T-cell (primary cell): ENCODE measurements at regions not wholly inside any gene's neighbourhood (a gene's known extent, or its start where the extent isn't known, plus 50 kb on each side); places are given as distances from the start of the nearest gene placed in this dataset.
"Not testable (repeated sequence)": the region's sequence is repeated elsewhere in the genome, so short reads cannot be mapped to it uniquely, and the experiment has no call there.

Source experiments
- ATAC-seq, 4 experiments: fragments of 200-7000 bp in 3 of 4; fragments of 150-1000 bp in 1 of 4; cut with Tn5 transposase; replicated peaks in 1 of 4; 1 replicate in 3 of 4; 2 replicates in 1 of 4; pipeline ENCODE4 v1.10.0; 2021; ENCODE audit warnings: moderate library complexity in 3 of 4, mild to moderate bottlenecking in 2 of 4, moderate number of reproducible peaks in 1 of 4
- CTCF ChIA-PET, 2 donors: fragments of 300-600 bp; sonication (Branson Sonifier 250); formaldehyde crosslinking; loops; one replicate each; lab custom pipeline; 2022; ENCODE audit warnings: antibody characterized with exemption in 2 of 2; lab: Charles Lee
- POLR2A ChIA-PET, 2 donors: fragments of 300-600 bp; sonication (Branson Sonifier 250); formaldehyde crosslinking; loops; one replicate each; lab custom pipeline; 2022; ENCODE audit warnings: antibody characterized with exemption in 2 of 2; lab: Charles Lee
- DNase-seq, 35 experiments: peaks; one replicate each; pipeline versions ENCODE4 v3.0.0 to v3.0.0-alpha.2; 2013 to 2023
- H3K27ac ChIP-seq: one replicate; pipeline ENCODE4 v1.5.1; 2013; ENCODE audit warnings: low read length
- H3K27me3 ChIP-seq, 2 experiments: replicated peaks in 1 of 2; 1 replicate in 1 of 2; 2 replicates in 1 of 2; pipeline versions ENCODE4 v1.6.1 to v1.7.0; 2013; ENCODE audit warnings: low read length in 1 of 2, mixed read lengths in 1 of 2; ENCODE audit not compliant: control insufficient read depth in 2 of 2, insufficient read depth in 2 of 2; ENCODE audit errors: extremely low read depth in 1 of 2
- H3K36me3 ChIP-seq, 2 donors: 1 replicate in 1 of 2; 2 replicates in 1 of 2; pipeline versions ENCODE4 v1.6.1 to v1.7.0; 2013; ENCODE audit warnings: low read length in 1 of 2; ENCODE audit not compliant: control insufficient read depth in 2 of 2, insufficient read depth in 1 of 2; ENCODE audit errors: extremely low read depth in 1 of 2
- H3K4me1 ChIP-seq, 2 experiments: 1 replicate in 1 of 2; 2 replicates in 1 of 2; pipeline versions ENCODE4 v1.6.1 to v1.7.0; 2013; ENCODE audit warnings: low read length in 2 of 2, mixed read lengths in 1 of 2; ENCODE audit not compliant: insufficient read depth in 2 of 2, control insufficient read depth in 1 of 2; ENCODE audit errors: extremely low read depth in 1 of 2
- H3K4me3 ChIP-seq, 2 donors: 1 replicate in 1 of 2; 2 replicates in 1 of 2; pipeline versions ENCODE4 v1.5.1 to v1.7.0; 2013; ENCODE audit warnings: mild to moderate bottlenecking in 2 of 2, low read length in 1 of 2, moderate library complexity in 1 of 2; ENCODE audit not compliant: control insufficient read depth in 1 of 2; ENCODE audit errors: extremely low read depth in 1 of 2
- H3K9me3 ChIP-seq: 2 replicates; pipeline ENCODE4 v1.7.0; 2013
- H3K27ac Mint-ChIP-seq, 2 donors: one replicate each; pipeline ENCODE4 v1.8.0; 2020 to 2021; ENCODE audit warnings: mild to moderate bottlenecking in 2 of 2, mixed read lengths in 2 of 2
- H3K27me3 Mint-ChIP-seq, 2 donors: one replicate each; pipeline ENCODE4 v1.8.0; 2021 to 2022; ENCODE audit warnings: mixed read lengths in 2 of 2
- H3K36me3 Mint-ChIP-seq: one replicate; pipeline ENCODE4 v1.8.0; 2021; ENCODE audit warnings: mixed read lengths
- H3K4me1 Mint-ChIP-seq, 3 donors: one replicate each; pipeline ENCODE4 v1.8.0; 2020 to 2022; ENCODE audit warnings: mixed read lengths in 3 of 3, mild to moderate bottlenecking in 1 of 3
- H3K4me3 Mint-ChIP-seq, 3 donors: one replicate each; pipeline ENCODE4 v1.8.0; 2020 to 2022; ENCODE audit warnings: mild to moderate bottlenecking in 3 of 3, mixed read lengths in 3 of 3, moderate library complexity in 3 of 3
- H3K9me3 Mint-ChIP-seq, 3 donors: one replicate each; pipeline ENCODE4 v1.8.0; 2020 to 2022; ENCODE audit warnings: mixed read lengths in 3 of 3
- WGBS: methylation state at CpG from one replicate; pipeline ENCODE4 v1.1.5; 2013; ENCODE audit warnings: missing lambda C conversion rate; ENCODE audit not compliant: insufficient coverage; 5-methylcytosine and 5-hydroxymethylcytosine counted together

DNA sequence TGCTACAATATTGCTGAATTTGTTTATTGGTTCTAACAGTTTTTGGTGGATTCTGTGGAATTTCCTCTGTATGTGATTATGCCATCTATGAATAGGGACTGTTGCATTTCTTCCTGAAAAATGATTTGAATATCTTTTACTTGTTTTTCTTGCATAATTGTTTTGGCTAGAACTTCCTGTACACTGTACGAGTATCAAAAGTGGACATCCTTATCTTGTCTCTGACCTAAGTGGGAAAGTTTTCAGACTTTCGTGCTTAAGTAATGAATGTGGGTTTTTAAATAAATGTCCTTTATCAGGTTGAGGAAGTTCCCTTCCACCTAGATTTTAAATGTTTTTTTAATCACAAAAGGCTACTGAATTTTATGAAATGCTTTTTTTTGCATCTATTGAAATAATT lies 203.8 kb upstream of the ATP10A start:
- CTCF ChIA-PET, result no interaction called here
- H3K27me3 Mint-ChIP-seq, result peaks cover 12 to 25% of the 10 kb centered on the region in 2 donors
- no peaks in the 10 kb centered on the region for H3K36me3 Mint-ChIP-seq
- no peaks in the 10 kb centered on the region for H3K4me1 Mint-ChIP-seq
- no peak for ATAC-seq
- no CpG with 5 or more reads among the region's 2 CpGs for WGBS
- H3K36me3 ChIP-seq, result no peaks in the 10 kb centered on the region
- POLR2A ChIA-PET, result no interaction called here
- no peaks in the 10 kb centered on the region for H3K9me3 Mint-ChIP-seq
- H3K4me3 Mint-ChIP-seq, result no peak overlapping the region
- peaks cover 0 to 7% of the 10 kb centered on the region in 2 experiments for H3K27me3 ChIP-seq
- H3K4me1 ChIP-seq, result no peaks in the 10 kb centered on the region
- no peak overlapping the region for H3K27ac ChIP-seq
- H3K27ac Mint-ChIP-seq, result no peak overlapping the region
- H3K9me3 ChIP-seq, result no peaks in the 10 kb centered on the region
- DNase-seq, result no peak
- no peak overlapping the region for H3K4me3 ChIP-seq

DNA sequence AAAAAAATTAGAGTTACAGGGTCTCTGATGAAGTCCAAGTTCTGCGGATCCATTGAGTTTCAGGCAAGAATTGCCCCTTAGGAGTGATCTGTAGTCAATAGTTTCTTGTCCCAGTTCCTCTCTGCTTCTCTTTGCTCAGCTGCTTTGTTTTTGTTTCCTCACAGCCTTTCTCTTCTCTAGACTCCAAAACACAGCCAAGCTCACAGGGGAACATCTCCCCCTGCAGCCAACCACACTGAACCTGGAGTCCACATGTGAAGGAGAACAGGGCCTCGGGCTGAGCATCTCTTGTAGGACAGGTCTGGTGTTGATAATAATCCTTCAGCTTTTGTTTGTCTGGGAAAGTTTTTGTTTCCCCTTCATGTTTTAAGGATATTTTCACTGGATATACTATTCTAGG lies 202.6 kb upstream of the ATP10A start:
- Mint-ChIP-seq H3K27ac (no peak overlapping the region), H3K9me3 (no peaks in the 10 kb centered on the region), H3K36me3 (no peaks in the 10 kb centered on the region), H3K27me3 (peaks cover 10 to 25% of the 10 kb centered on the region in 2 donors), H3K4me3 (no peak overlapping the region), H3K4me1 (no peaks in the 10 kb centered on the region)
- ATAC-seq (no peak), DNase-seq (no peak)
- Histone ChIP-seq H3K9me3 (no peaks in the 10 kb centered on the region), H3K4me3 (no peak overlapping the region), H3K27me3 (peaks cover 0 to 5% of the 10 kb centered on the region in 2 experiments), H3K27ac (no peak overlapping the region), H3K36me3 (no peaks in the 10 kb centered on the region), H3K4me1 (no peaks in the 10 kb centered on the region)
- WGBS, result no CpG with 5 or more reads among the region's 2 CpGs
- POLR2A ChIA-PET, result interaction anchor here in 1 of 2 donors (0.6 kb wide), 1 partner anchor 643 kb away, joined by 3 read pairs; no protein-coding TSS in a partner anchor
- CTCF ChIA-PET, result no interaction called here

DNA sequence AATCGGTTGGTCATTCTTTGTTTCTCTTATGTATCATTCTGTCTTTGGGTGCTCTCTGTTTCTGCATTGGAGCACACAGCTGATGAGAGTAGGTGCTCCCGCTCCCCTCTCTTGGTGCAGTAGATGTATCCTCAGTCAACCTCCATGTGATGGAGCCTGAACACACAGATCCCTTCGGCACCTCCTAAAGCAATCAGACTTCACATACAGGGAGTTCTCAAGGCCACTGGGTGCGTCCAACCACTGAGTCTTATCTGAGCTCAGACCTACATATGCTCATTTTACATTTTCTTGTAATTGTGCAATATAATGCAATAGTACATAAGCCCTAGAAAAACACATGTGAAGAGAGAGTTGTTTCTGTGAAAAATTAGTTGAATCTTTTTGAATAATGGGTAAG lies 198.1 kb upstream of the ATP10A start:
- H3K4me3 Mint-ChIP-seq, result no peak overlapping the region
- ChIA-PET CTCF (no interaction called here), POLR2A (no interaction called here)
- ATAC-seq (no peak), DNase-seq (no peak)
- H3K36me3 ChIP-seq, result no peaks in the 10 kb centered on the region
- peaks cover 4 to 18% of the 10 kb centered on the region in 2 donors for H3K27me3 Mint-ChIP-seq
- H3K4me1 ChIP-seq, result no peaks in the 10 kb centered on the region
- no peaks in the 10 kb centered on the region for H3K36me3 Mint-ChIP-seq
- H3K4me3 ChIP-seq, result no peak overlapping the region
- peaks cover 0 to 4% (median 0%) of the 10 kb centered on the region in 3 donors for H3K9me3 Mint-ChIP-seq
- no peak overlapping the region for H3K27ac Mint-ChIP-seq
- H3K4me1 Mint-ChIP-seq, result no peaks in the 10 kb centered on the region
- 82% methylated on average over 2 of the region's 4 CpGs for WGBS
- H3K27me3 ChIP-seq, result no peaks in the 10 kb centered on the region
- no peaks in the 10 kb centered on the region for H3K9me3 ChIP-seq
- no peak overlapping the region for H3K27ac ChIP-seq

DNA sequence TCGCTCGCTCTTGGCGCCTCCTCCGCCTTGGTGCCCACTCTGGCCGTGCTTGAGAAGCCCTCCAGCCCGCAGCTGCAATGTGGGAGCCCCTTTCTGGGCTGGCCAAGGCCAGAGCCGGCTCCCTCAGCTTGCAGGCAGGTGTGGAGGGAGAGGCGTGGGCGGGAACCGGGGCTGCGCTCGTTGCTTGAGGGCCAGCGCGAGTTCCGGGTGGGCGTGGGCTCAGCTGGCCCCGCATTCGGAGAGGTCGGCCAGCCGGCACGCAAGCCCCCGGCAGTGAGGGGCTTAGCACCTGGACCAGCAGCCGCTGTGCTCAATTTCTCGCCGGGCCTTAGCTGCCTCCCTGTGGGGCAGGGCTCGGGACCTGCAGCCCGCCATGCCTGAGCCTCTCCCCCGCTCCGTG lies 193.6 kb upstream of the ATP10A start:
- DNase-seq, ATAC-seq, H3K4me1 ChIP-seq, H3K4me3 ChIP-seq, H3K4me3 Mint-ChIP-seq, H3K27me3 ChIP-seq, H3K36me3 Mint-ChIP-seq, POLR2A ChIA-PET, H3K27ac Mint-ChIP-seq, H3K9me3 ChIP-seq, H3K4me1 Mint-ChIP-seq, H3K36me3 ChIP-seq, H3K27ac ChIP-seq, CTCF ChIA-PET, H3K9me3 Mint-ChIP-seq: not testable (repeated sequence)
- H3K27me3 Mint-ChIP-seq, result peaks cover 16 to 27% of the 10 kb centered on the region in 2 donors
- WGBS, result 91% methylated on average over 21 of the region's 29 CpGs

DNA sequence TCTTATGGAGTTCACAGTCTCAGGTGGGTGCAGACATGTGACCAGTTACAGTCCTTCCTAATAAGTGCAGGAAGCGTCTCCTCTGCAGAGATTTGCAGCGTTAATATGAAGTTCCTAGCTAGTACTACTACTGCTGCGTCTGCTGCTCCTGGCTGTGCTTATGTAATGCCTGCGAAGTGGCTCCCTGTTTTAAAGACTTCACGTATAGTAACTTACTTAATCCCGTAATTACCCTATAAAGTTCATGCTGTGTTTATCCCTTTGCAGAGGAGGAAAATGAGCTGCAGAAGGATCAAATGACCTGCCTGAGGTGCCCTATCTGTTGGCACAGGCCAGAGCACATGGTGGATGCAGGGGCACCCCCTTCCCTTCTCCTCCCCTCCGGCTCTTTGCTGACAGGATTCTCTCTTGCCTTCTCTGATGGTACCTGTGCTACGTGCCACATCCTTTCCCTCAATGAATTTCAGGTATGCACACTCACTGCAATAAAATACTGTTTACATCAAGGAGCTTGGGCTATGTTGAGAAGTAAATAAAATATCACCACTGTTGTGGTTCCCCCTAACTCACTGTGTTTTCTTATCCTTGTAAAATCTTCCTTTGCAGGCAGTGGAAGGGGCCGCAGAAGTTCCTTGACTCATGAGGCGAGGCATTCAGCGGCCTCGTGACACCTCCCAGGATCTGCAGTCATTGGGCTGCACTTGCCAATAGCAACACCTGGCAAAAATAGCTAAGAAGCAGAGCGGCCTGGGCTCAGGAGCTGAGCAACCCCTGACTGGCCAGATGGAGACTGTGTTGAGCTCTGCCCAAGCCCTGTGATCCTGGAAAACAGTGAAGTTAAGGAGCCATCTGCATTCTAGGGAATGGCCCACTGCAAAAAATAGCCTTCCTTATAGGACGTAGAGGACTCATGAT lies 188.9 kb upstream of the ATP10A start:
- Mint-ChIP-seq H3K36me3 (no peaks in the 10 kb centered on the region), H3K27ac (no peak overlapping the region)

DNA sequence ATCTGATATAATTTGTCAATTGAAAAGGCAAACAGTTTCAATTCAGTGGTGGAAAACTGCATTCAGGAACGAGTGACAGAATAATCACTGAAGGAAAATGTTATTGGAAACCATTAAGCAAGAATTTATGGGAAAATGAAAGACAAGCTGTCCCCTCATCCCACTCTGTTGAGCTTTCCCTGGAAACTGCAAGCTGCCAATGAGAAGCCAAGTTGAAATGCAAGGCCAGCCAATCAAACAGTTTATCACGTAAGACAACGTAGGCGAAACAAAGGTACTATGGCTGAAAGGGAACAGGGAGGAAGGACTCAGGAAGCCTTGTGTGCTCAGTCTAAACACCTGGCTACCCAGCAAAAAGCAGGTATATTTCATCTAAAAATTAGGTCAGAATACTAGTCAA lies 187.9 kb upstream of the ATP10A start:
- H3K4me3 Mint-ChIP-seq, result no peak overlapping the region
- DNase-seq (no peak), ATAC-seq (no peak)
- H3K27ac Mint-ChIP-seq, result no peak overlapping the region
- no peak overlapping the region for H3K27ac ChIP-seq
- no peaks in the 10 kb centered on the region for H3K4me1 ChIP-seq
- peaks cover 19 to 26% of the 10 kb centered on the region in 2 donors for H3K27me3 Mint-ChIP-seq
- POLR2A ChIA-PET, result no interaction called here
- H3K27me3 ChIP-seq, result peaks cover 0 to 14% of the 10 kb centered on the region in 2 experiments
- H3K36me3 ChIP-seq, result no peaks in the 10 kb centered on the region
- CTCF ChIA-PET, result no interaction called here
- H3K4me1 Mint-ChIP-seq, result no peaks in the 10 kb centered on the region
- H3K9me3 ChIP-seq, result no peaks in the 10 kb centered on the region
- H3K4me3 ChIP-seq, result no peak overlapping the region
- no peaks in the 10 kb centered on the region for H3K9me3 Mint-ChIP-seq
- H3K36me3 Mint-ChIP-seq, result no peaks in the 10 kb centered on the region
- WGBS, result 80% methylated on average over 2 of the region's 4 CpGs

More for the DNA sequence above, 188.9 kb upstream of the ATP10A start:
- H3K27ac ChIP-seq, result no peak overlapping the region
- peaks cover 0 to 9% of the 10 kb centered on the region in 2 experiments for H3K27me3 ChIP-seq
- DNase-seq (no peak), ATAC-seq (no peak)
- CTCF ChIA-PET, result no interaction called here
- H3K36me3 ChIP-seq, result no peaks in the 10 kb centered on the region
- H3K9me3 ChIP-seq, result no peaks in the 10 kb centered on the region
- POLR2A ChIA-PET, result interaction anchor here in 1 of 2 donors (0.6 kb wide), 1 partner anchor 29 kb away, joined by 3 read pairs; no protein-coding TSS in a partner anchor
- no peaks in the 10 kb centered on the region for H3K4me1 ChIP-seq
- Mint-ChIP-seq H3K27me3 (peaks cover 16 to 17% of the 10 kb centered on the region in 2 donors), H3K9me3 (no peaks in the 10 kb centered on the region), H3K4me1 (no peaks in the 10 kb centered on the region), H3K4me3 (no peak overlapping the region)
- WGBS, result 71% methylated on average over 9 of the region's 14 CpGs
- no peak overlapping the region for H3K4me3 ChIP-seq
